ENCODE measurements at regions not wholly inside any gene's neighbourhood (a gene's known extent, or its start where the extent isn't known, plus 50 kb on each side); places are given as distances from the start of the nearest gene placed in this dataset.

DNA sequence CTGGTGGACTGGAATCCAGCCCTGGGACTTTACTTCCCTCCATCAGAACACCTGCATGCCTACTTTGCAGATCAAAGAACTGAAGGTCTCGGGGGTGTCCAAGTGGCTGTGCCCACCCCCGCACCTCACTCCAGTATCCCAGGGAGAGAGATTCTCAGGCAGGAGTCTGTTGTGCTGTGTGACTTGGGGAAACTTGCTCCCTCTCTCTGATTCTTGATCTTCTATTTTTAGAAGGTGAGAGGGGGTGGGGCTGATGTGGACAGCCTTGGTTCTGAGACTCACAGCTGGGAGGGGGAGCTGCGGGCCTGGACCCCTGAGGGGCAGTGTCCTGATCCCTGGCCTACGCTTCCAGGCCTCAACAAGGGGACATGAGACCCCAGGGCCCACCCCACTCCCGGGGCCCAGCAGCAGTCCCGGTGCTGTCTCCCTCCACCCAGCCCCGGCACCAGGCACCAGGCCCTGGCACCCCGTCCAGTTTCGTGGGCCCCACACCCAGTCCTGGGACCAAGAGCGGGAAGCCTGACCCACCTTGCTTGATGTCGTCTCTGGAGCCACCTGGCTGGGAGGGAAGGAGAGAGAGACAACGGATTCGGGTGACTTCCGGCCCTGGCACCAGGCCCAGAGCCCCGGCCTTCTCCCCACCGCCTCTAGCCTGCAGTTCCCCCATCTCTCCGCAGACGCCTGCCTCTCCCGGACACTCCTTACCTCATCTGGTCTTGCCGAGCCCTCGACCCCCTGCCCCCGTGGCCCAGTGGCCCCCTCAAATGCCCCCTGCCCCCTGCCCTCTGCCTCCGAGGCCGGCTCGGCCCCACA, 74.0 kb upstream of the SPTLC1 start:
- no peak overlapping the region for H3K4me3 ChIP-seq (ENCODE audit: low read depth, low read length)
- DNase-seq (ENCODE audit: low read depth), result no peak
- TF ChIP-seq, protein P1, sequence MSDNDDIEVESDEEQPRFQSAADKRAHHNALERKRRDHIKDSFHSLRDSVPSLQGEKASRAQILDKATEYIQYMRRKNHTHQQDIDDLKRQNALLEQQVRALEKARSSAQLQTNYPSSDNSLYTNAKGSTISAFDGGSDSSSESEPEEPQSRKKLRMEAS (IDR thresholded peaks at IDR 0.05; ENCODE audit: low read depth, low read length), result no peak
- TF ChIP-seq POLR2A (IDR thresholded peaks at IDR 0.05; ENCODE audit: extremely low read depth, insufficient read length), result no peak
- TF ChIP-seq, protein P2, sequence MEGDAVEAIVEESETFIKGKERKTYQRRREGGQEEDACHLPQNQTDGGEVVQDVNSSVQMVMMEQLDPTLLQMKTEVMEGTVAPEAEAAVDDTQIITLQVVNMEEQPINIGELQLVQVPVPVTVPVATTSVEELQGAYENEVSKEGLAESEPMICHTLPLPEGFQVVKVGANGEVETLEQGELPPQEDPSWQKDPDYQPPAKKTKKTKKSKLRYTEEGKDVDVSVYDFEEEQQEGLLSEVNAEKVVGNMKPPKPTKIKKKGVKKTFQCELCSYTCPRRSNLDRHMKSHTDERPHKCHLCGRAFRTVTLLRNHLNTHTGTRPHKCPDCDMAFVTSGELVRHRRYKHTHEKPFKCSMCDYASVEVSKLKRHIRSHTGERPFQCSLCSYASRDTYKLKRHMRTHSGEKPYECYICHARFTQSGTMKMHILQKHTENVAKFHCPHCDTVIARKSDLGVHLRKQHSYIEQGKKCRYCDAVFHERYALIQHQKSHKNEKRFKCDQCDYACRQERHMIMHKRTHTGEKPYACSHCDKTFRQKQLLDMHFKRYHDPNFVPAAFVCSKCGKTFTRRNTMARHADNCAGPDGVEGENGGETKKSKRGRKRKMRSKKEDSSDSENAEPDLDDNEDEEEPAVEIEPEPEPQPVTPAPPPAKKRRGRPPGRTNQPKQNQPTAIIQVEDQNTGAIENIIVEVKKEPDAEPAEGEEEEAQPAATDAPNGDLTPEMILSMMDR (IDR thresholded peaks at IDR 0.05; ENCODE audit: low read depth, low read length), result no peak
- TF ChIP-seq MYC (IDR thresholded peaks at IDR 0.05; ENCODE audit: low read depth, low read length), result no peak

DNA sequence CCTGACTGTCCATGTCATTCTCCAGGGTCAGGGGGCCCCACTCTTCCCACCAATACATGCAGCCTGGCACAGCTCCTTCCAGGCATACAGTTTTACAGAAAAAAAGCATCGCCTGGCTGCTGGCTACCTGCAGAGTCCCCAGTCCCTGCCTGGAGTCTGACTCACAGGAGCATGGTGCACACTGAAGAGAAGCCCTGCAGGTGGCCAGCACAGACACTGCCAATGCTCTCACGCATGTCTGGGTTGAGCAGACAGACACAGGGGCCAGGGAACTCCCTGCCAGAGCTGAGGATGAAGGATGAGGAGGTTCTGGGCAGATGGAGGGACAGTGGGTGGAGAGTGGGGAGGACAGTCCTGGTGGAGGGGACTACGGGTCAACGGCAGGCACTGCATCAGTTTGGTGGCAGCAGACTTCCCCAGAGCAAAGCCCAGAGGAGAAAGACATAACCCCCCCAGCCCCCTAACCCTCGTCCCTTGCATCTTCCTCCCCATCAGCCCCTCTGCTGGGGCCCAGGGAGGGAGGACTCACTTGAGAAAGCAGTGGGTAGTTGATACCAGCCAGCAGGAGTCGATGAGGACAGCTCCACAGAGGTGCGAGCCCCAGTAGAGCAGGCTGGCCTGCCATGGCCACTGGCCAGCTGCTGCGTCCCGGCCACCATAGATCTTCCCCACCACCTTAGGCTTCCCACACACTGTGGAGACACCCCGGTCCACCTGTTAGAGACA, 72.9 kb upstream of the SPTLC1 start:
- TF ChIP-seq, protein P2 (IDR thresholded peaks at IDR 0.05; ENCODE audit: low read depth, low read length), result no peak
- TF ChIP-seq, protein P1 (IDR thresholded peaks at IDR 0.05; ENCODE audit: low read depth, low read length), result no peak
- TF ChIP-seq MYC (IDR thresholded peaks at IDR 0.05; ENCODE audit: low read depth, low read length), result no peak
- TF ChIP-seq POLR2A (IDR thresholded peaks at IDR 0.05; ENCODE audit: extremely low read depth, insufficient read length), result no peak
- no peak overlapping the region for H3K4me3 ChIP-seq (ENCODE audit: low read depth, low read length)
- DNase-seq (ENCODE audit: low read depth), result no peak

DNA sequence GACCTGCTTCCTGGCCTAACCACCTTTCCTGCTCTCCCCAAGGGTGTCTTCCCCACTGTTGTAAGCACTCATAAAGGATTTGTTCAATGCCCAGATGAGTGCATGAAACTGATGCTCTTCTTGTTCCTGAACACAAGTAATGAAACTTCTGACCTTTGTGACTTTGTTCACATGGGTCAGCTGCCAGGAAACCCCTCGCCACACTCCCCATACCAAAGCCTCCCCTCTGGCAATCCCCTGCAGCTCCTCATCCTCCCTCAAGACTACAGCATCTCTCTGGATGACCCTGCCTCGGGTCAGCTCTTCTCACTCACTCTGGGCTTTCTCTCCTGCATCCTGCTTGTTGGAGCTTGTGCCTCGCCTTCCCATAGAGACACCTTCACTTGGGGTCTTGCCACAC, 72.2 kb upstream of the SPTLC1 start:
- TF ChIP-seq, protein P2 (IDR thresholded peaks at IDR 0.05; ENCODE audit: low read depth, low read length), result no peak
- TF ChIP-seq, protein P1 (IDR thresholded peaks at IDR 0.05; ENCODE audit: low read depth, low read length), result no peak
- TF ChIP-seq MYC (IDR thresholded peaks at IDR 0.05; ENCODE audit: low read depth, low read length) (no peak), POLR2A (IDR thresholded peaks at IDR 0.05; ENCODE audit: extremely low read depth, insufficient read length) (no peak)
- no peak overlapping the region for H3K4me3 ChIP-seq (ENCODE audit: low read depth, low read length)
- no peak for DNase-seq (ENCODE audit: low read depth)

DNA sequence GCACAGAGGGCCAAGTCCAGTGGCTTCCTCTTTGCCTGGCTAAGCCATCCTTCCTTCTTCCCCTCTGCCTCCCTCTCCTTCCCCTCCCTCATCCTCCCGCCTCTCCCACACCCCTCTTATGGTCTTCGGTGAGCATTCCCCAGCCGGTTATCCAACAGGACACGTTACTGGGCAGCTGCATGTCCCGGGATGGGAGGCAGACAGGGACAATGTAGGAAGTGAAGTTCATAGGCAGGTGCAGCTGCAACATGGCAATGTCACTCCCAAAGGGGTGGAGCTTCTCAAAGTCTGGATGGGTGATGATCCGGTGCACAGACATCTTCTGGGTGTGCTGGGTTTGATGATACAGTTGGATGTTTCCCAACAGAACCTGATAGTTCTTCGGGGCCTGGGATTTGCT, 71.4 kb upstream of the SPTLC1 start:
- DNase-seq (ENCODE audit: low read depth), result no peak
- no peak overlapping the region for H3K4me3 ChIP-seq (ENCODE audit: low read depth, low read length)
- TF ChIP-seq POLR2A (IDR thresholded peaks at IDR 0.05; ENCODE audit: extremely low read depth, insufficient read length), result no peak
- TF ChIP-seq, protein P1 (IDR thresholded peaks at IDR 0.05; ENCODE audit: low read depth, low read length), result no peak
- TF ChIP-seq MYC (IDR thresholded peaks at IDR 0.05; ENCODE audit: low read depth, low read length), result no peak
- TF ChIP-seq, protein P2 (IDR thresholded peaks at IDR 0.05; ENCODE audit: low read depth, low read length), result no peak

DNA sequence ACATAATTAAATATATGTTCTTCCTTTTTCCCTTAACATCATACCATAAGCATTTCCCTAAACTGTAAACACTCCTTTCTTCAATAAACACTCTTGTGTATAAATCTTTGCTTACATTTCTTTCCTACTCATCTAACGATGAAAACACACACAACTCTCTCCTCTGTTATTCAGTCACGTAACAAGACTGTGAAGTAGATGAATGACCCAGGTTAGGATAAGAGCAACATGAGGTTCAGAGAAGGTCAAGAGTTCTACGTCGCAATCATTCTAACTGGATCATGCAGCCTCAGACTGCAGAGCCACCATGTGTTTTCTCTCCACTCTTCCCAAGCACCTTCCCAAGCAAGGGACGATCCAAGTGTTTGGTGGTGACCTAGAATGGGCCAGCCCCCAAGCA, 70.5 kb upstream of the SPTLC1 start:
- H3K4me3 ChIP-seq (ENCODE audit: low read depth, low read length), result no peak overlapping the region
- no peak for DNase-seq (ENCODE audit: low read depth)
- TF ChIP-seq MYC (IDR thresholded peaks at IDR 0.05; ENCODE audit: low read depth, low read length), result no peak
- TF ChIP-seq, protein P2 (IDR thresholded peaks at IDR 0.05; ENCODE audit: low read depth, low read length), result no peak
- TF ChIP-seq, protein P1 (IDR thresholded peaks at IDR 0.05; ENCODE audit: low read depth, low read length), result no peak
- TF ChIP-seq POLR2A (IDR thresholded peaks at IDR 0.05; ENCODE audit: extremely low read depth, insufficient read length), result no peak
